HG03439 (cell line): ENCODE measurements at regions not wholly inside any gene's neighbourhood (a gene's known extent, or its start where the extent isn't known, plus 50 kb on each side); places are given as distances from the start of the nearest gene placed in this dataset.

Experiments used
- ATAC-seq: cut with Tn5 transposase; IDR thresholded peaks from one replicate; pipeline ENCODE4 v1.9.1; 2021; ENCODE audit warnings: mild to moderate bottlenecking, moderate library complexity; ENCODE audit not compliant: unreplicated experiment

DNA sequence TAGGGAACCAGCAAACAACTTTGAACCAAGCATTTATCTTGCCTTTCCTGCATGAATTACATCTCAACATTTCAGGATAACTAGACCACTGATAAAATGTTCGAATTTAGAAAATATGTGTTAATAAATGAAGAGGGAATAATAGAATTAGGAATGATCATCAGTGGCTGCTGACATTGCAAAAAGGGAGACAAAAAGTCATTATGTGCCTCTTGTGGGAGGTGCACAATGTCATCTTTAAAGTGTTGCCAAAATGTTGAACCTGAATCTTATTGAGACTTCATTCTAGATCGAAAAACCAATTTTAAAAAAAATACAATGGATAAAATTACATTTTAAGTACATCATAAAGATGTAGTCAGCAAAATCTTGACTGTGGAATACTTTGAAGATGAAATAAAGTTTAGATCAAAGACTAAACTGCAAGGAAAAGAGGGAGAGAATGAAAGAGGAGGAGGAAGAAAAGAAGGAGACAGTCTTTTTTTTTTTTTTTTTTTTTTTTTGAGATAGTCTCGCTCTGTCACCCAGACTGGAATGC is 299.3 kb downstream of the FBXW7 start:
- ATAC-seq, result no peak

DNA sequence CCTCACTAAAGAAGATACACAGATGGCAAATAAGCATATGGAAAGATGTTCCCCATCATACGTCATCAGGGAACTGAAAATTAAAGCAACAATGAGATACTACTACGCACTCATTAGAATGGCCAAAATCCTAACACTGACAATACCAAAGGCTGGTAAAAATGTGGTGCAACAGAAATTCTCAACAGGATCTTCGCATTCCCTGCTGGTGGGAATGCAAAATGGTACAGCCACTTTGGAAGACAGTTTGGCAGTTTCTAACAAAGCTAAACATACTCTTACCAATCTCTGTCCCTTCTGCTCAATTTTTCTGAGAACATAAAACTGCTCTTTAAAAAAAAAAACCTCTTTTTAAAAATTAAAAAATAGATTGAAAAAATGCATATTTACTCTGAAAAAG is 300.2 kb downstream of the FBXW7 start:
- ATAC-seq, result no peak

- ATAC-seq, result no peak
Measured at GRCh38 chr4:152234571-152234970, 301.3 kb downstream of the FBXW7 start.

GRCh38 chr4:152232271-152232670 is 303.6 kb downstream of the FBXW7 start:
- ATAC-seq, result no peak

- no peak for ATAC-seq
Measured at GRCh38 chr4:152229782-152230289, 306.1 kb downstream of the FBXW7 start.

DNA sequence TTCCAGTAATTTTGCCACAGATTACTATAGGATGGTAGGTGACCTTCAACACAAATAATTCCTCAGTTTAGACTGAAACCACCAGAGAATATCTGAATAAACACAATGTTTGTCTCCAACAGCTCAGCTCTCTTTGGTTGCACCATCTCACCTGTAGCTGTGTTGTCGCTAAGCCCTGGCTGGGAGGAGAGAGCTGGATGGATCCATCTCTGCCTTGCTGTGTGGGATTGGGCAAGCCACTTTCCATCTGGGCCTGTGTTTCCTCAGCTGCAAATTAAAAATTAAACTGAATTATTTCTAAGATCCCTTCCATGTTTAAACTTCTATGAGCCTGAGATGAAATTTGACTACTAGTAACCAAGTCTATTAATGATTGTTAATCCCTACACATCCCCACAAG is 310.2 kb downstream of the FBXW7 start:
- no peak for ATAC-seq

DNA sequence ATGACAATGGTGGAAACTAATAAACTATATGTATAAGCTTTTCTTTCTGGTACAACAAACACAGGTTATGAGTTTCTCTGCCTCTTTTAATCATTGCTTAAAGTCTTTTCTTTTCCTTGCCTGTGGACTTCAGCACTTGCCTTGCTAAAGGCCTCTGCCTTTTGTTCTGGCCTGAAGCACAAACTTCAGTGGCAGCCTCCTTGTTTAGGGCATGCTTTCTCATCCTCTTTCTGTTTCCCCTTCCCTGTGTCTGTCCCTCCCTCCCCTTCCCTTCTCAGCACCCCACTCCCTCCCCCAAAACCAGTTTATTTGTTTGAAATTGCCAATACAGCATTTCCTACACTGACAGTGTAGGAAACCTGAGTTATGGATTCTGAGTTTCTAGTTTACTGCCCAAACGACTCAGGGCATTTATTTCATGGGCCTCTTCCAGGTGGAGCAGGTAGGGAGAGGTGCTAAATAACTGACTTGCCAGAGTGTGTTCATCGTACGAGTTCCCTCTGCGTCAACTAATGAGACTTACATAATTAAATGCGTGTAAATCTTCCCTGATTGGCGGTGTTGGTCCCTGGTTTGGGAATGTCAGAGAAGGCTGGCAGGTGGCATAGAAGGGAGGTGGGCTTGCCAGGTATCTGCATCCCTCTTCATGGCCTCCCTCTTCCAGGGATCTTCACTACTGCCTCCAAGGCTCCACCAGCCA is 311.0 kb downstream of the FBXW7 start:
- ATAC-seq, result no peak

GRCh38 chr4:152224223-152224622 is 311.7 kb downstream of the FBXW7 start:
- ATAC-seq, result no peak

GRCh38 chr4:152223600-152223999 is 312.3 kb downstream of the FBXW7 start:
- ATAC-seq, result no peak

- ATAC-seq, result no peak
Measured at GRCh38 chr4:152221816-152222516, 313.9 kb downstream of the FBXW7 start.

- ATAC-seq, result no peak
Measured at GRCh38 chr4:152220201-152220666, 315.7 kb downstream of the FBXW7 start.

DNA sequence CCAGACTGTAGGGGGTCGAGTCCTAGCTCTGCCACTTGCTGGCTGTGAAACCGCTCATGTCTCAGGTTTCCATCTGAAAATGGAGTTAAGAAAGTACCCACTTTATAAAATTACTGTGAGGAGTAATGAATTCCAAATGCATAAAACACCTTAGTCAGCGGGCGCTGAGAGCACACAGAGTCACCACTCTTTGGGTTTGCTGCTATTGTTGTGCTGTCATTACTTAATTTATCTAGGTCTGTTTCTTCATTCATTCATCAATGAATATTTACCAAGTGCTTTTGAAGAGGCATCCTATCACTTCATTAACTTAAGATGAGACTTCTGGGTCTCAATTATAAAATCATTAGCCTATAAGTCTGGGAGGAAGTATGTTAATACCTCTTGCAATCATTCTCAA is 317.3 kb downstream of the FBXW7 start:
- ATAC-seq, result no peak

GRCh38 chr4:152217896-152218295 is 318.0 kb downstream of the FBXW7 start:
- ATAC-seq, result no peak

DNA sequence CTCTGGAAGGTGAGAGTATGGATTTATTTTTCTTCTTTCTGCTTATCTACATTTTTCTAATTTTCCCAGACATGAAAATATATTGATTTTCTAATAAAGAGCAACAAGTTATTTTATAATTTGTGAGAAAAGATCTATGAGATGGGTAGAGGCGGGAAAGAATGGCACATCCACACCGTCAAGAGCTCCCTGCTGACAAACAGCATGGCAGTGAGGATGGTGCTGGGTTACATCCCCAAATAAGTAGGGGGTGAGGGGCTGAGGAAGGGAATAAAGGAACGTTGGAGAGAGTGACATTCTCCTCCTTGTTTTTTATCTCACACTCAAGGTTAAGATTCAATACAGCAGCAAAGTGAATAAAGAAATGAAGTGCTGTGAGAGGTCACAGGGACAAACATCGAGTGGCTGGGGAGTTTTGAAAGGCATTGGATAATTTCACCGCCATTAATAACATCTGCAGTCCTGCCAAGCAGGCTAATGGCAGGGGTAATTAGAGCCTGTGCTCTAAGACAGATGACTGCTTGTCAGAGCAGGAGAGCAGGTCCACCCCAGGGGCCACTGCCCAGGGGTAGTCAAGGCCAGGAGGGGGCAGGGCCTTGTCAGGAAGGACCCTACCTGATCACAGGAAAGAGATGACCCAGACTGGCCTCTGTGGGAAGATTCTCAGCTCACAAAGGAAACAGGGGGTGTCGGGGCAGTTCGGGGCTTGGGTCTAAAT is 323.8 kb downstream of the FBXW7 start:
- ATAC-seq, result no peak

GRCh38 chr4:152209772-152210493 is 326.0 kb downstream of the FBXW7 start:
- no peak for ATAC-seq

DNA sequence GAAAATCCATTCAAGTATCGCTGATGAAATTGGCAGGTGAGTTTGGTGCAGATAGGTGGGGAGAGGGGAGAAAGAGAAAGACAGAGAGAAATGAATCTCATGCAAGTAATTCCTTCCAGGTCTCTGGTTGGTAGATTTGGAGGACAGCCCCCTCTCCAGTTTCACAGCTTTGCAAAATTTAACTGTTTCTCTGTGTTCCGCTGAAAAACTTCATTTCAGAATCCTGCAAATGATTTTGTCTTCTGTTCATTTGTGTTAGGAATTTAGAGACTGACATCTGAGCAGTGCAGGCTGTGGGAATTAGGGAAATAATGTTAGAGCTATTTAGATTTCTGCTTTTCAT is 328.5 kb downstream of the FBXW7 start:
- no peak for ATAC-seq

DNA sequence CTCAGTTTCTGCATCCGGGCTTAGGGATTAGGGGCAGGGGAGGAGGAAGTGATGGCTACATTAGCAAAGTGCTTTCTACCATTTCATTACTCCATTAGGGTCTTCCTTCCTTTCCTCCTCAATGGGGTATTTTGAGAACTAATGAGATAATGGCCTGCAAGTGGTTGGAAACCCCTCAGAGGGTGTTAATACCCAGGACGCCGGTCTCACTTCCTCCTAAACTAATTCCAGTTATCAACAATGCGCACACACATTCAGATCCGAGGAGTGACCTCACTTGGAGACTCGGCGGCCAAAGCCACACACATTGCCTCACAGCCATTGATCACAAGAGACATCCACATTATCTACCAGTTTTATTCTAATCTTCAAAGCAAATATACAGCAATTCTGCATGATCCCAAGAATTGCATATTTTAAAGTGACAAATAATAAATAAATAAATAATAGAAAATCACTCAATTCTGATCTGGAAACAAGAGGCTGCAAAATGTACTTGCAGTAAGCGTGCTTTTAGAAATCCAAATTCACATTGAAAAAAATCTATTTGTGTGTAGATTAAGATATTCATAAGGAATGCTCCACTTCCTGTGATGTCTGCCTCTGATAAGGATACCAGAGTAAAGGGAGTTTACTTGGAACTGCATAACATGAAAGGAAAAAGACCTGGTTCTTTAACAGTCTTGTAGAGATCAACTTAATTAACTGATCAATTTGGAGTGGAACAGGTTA is 329.1 kb downstream of the FBXW7 start:
- ATAC-seq, result no peak

- ATAC-seq, result no peak
Measured at GRCh38 chr4:152206185-152206584, 329.7 kb downstream of the FBXW7 start.

DNA sequence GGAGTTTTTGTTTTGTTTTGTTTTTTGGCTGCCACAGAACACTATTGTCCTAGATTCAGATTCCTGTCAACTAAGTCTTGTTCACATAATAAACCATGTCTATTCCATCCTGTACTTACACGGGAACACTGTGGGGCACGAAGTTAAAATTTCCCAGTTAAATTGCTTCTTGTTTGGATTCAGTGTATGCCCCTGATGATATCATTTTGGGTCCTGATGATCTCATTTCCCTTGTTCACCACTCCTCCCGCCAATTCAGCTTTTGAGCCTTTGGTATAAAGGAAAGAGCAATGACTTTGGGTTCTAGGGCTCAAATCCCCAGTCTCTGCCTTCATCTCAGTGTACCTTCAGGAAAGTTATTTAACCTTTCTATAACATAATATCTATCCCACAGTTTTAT is 333.5 kb downstream of the FBXW7 start:
- ATAC-seq, result no peak
